H9 (cell line): ENCODE measurements at regions not wholly inside any gene's neighbourhood (a gene's known extent, or its start where the extent isn't known, plus 50 kb on each side); places are given as distances from the start of the nearest gene placed in this dataset.

Experiments
- DNase-seq: peaks from one replicate; pipeline ENCODE4 v3.0.0-alpha.2; 2017
- H2AFZ ChIP-seq: one replicate; pipeline ENCODE4 v1.6.1; 2013; ENCODE audit warnings: mild to moderate bottlenecking, low read length, control low read depth, moderate library complexity
- H2AK5ac ChIP-seq: 2 replicates; pipeline ENCODE4 v1.6.1; 2013; ENCODE audit warnings: low read length, control low read depth, mixed read lengths; ENCODE audit not compliant: insufficient read length
- H2BK120ac ChIP-seq: one replicate; pipeline ENCODE4 v1.6.1; 2013; ENCODE audit warnings: low read depth, mild to moderate bottlenecking, low read length, control low read depth, inconsistent platforms; ENCODE audit not compliant: poor library complexity, severe bottlenecking
- H2BK12ac ChIP-seq: 2 replicates; pipeline ENCODE4 v1.6.1; 2013; ENCODE audit warnings: low read length, control low read depth, mixed read lengths, low read depth; ENCODE audit not compliant: insufficient read length
- H2BK15ac ChIP-seq: 2 replicates; pipeline ENCODE4 v1.6.1; 2013; ENCODE audit warnings: low read depth, low read length, control low read depth
- H2BK20ac ChIP-seq: one replicate; pipeline ENCODE4 v1.6.1; 2013; ENCODE audit warnings: low read depth, mild to moderate bottlenecking, low read length, control low read depth, inconsistent platforms; ENCODE audit not compliant: poor library complexity, severe bottlenecking
- H2BK5ac ChIP-seq: 2 replicates; pipeline ENCODE4 v1.6.1; 2013; ENCODE audit warnings: low read length, control low read depth, mixed read lengths; ENCODE audit not compliant: insufficient read length
- H3K14ac ChIP-seq: 2 replicates; pipeline ENCODE4 v1.6.1; 2013; ENCODE audit warnings: low read length, control low read depth; ENCODE audit not compliant: insufficient read depth
- H3K18ac ChIP-seq: 2 replicates; pipeline ENCODE4 v1.6.1; 2013; ENCODE audit warnings: low read depth, mild to moderate bottlenecking, mixed read lengths, low read length, control low read depth; ENCODE audit not compliant: insufficient read length
- H3K23ac ChIP-seq: 2 replicates; pipeline ENCODE4 v1.6.1; 2013; ENCODE audit warnings: low read length, control low read depth, mixed read lengths, low read depth; ENCODE audit not compliant: insufficient read length
- H3K23me2 ChIP-seq: 2 replicates; pipeline ENCODE4 v1.6.1; 2013; ENCODE audit warnings: low read depth, mild to moderate bottlenecking, mixed read lengths, low read length, control low read depth; ENCODE audit not compliant: insufficient read length, poor library complexity, severe bottlenecking
- H3K27ac ChIP-seq: 2 replicates; pipeline ENCODE4 v1.5.1; 2013; ENCODE audit warnings: low read length, control low read depth, mixed read lengths, low read depth; ENCODE audit not compliant: insufficient read length
- H3K27me3 ChIP-seq: 2 replicates; pipeline ENCODE4 v1.6.1; 2013; ENCODE audit warnings: low read length, control low read depth, inconsistent platforms; ENCODE audit not compliant: insufficient read depth
- H3K4ac ChIP-seq: 2 replicates; pipeline ENCODE4 v1.6.1; 2013; ENCODE audit warnings: low read depth, mild to moderate bottlenecking, control low read depth, inconsistent platforms, low read length, moderate library complexity
- H3K4me1 ChIP-seq: 2 replicates; pipeline ENCODE4 v1.6.1; 2013; ENCODE audit warnings: low read length, control low read depth, inconsistent platforms; ENCODE audit not compliant: insufficient read depth
- H3K4me2 ChIP-seq: 2 replicates; pipeline ENCODE4 v1.6.1; 2013; ENCODE audit warnings: low read length, control low read depth, mixed read lengths; ENCODE audit not compliant: insufficient read length, insufficient read depth
- H3K56ac ChIP-seq: 2 replicates; pipeline ENCODE4 v1.6.1; 2013; ENCODE audit warnings: low read depth, mild to moderate bottlenecking, mixed read lengths, low read length, control low read depth; ENCODE audit not compliant: insufficient read length
- H3K79me1 ChIP-seq: 2 replicates; pipeline ENCODE4 v1.6.1; 2013; ENCODE audit warnings: low read depth, mild to moderate bottlenecking, moderate library complexity, low read length, control low read depth, inconsistent platforms; ENCODE audit not compliant: insufficient read depth, poor library complexity, severe bottlenecking
- H3K79me2 ChIP-seq: 2 replicates; pipeline ENCODE4 v1.6.1; 2013; ENCODE audit warnings: low read length, control low read depth, inconsistent platforms; ENCODE audit not compliant: insufficient read depth
- H3K9ac ChIP-seq: 2 replicates; pipeline ENCODE4 v1.6.1; 2013; ENCODE audit warnings: low read length, control low read depth, mixed read lengths; ENCODE audit not compliant: insufficient read length; ENCODE audit errors: extremely low read depth
- H3K9me3 ChIP-seq: one replicate; pipeline ENCODE4 v1.6.1; 2013; ENCODE audit warnings: low read depth, low read length, inconsistent platforms; ENCODE audit not compliant: control insufficient read depth
- H3T11ph ChIP-seq: one replicate; pipeline ENCODE4 v1.6.1; 2013; ENCODE audit warnings: mild to moderate bottlenecking, low read length, control low read depth, inconsistent platforms
- H4K20me1 ChIP-seq: one replicate; pipeline ENCODE4 v1.6.1; 2013; ENCODE audit not compliant: control insufficient read depth, insufficient read length, insufficient read depth
- H4K5ac ChIP-seq: 2 replicates; pipeline ENCODE4 v1.6.1; 2013; ENCODE audit warnings: low read depth, mild to moderate bottlenecking, mixed read lengths, low read length, control low read depth; ENCODE audit not compliant: insufficient read length
- H4K8ac ChIP-seq: replicated peaks from 2 replicates; pipeline ENCODE4 v1.6.1; 2013; ENCODE audit warnings: low read length, control low read depth, mixed read lengths, low read depth; ENCODE audit not compliant: insufficient read length
- H4K91ac ChIP-seq: 2 replicates; pipeline ENCODE4 v1.6.1; 2013; ENCODE audit warnings: low read depth, mild to moderate bottlenecking, moderate library complexity, mixed read lengths, low read length, control low read depth; ENCODE audit not compliant: insufficient read length
- H3K27ac Mint-ChIP-seq, 3 experiments: 2 replicates in 2 of 3; 3 replicates in 1 of 3; pipeline ENCODE4 v1.8.0; 2020 to 2021; ENCODE audit warnings: mixed read lengths in 3 of 3, mild to moderate bottlenecking in 1 of 3, moderate library complexity in 1 of 3
- H3K27me3 Mint-ChIP-seq: 2 replicates; pipeline ENCODE4 v1.8.0; 2021; ENCODE audit warnings: low read depth, mild to moderate bottlenecking, moderate library complexity, mixed read lengths
- H3K36me3 Mint-ChIP-seq, 3 experiments: 2 replicates in 2 of 3; 3 replicates in 1 of 3; pipeline ENCODE4 v1.8.0; 2020 to 2021; ENCODE audit warnings: low read depth in 3 of 3, mixed read lengths in 3 of 3; ENCODE audit not compliant: insufficient read depth in 1 of 3
- H3K4me1 Mint-ChIP-seq, 2 experiments: 2 replicates each; pipeline ENCODE4 v1.8.0; 2020; ENCODE audit warnings: mixed read lengths in 2 of 2
- H3K4me3 Mint-ChIP-seq, 2 experiments: 2 replicates in 1 of 2; 3 replicates in 1 of 2; pipeline ENCODE4 v1.8.0; 2020 to 2021; ENCODE audit warnings: mild to moderate bottlenecking in 2 of 2, mixed read lengths in 2 of 2, moderate library complexity in 1 of 2
- H3K9me3 Mint-ChIP-seq, 2 experiments: 2 replicates in 1 of 2; 3 replicates in 1 of 2; pipeline ENCODE4 v1.8.0; 2020; ENCODE audit warnings: mild to moderate bottlenecking in 2 of 2, mixed read lengths in 2 of 2, moderate library complexity in 1 of 2
- CTCF ChIP-seq: fragments of 200-600 bp; sonication (generic); conservative IDR thresholded peaks from 3 replicates; pipeline ENCODE4 v1.8.0; 2021; ENCODE audit warnings: antibody characterized with exemption, mild to moderate bottlenecking
- WGBS: extraction: QIAGEN DNeasy Blood & Tissue Kit; methylation state at CpG from one replicate; pipeline ENCODE4 v1.1.7; 2013; ENCODE audit warnings: missing lambda C conversion rate, low lambda C conversion rate, mixed read lengths; ENCODE audit not compliant: insufficient read length; ENCODE audit errors: extremely low coverage; 5-methylcytosine and 5-hydroxymethylcytosine counted together

DNA sequence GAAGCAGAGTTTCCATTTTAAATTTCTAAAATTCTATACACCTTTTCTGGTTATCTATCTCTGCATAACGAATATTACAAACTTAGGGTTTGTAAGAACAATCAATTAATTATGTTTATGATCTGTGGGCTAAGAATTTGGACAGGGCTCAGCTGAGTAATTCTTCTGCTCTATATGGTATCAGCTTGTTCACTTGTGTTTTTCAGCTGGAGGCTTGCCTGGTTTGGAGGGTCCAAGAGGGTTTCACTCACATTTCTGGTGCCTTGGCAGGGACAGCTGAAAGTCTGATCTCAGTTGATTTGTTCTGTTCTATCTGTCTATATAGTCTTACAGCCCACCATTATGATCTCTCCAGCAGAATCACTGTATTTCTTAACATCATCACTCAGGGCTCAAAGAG lies 57.8 kb upstream of the ADGRA3 start:
- H2BK120ac ChIP-seq: no peak overlapping the region
- no peak overlapping the region for H3K27ac ChIP-seq
- H3K4me2 ChIP-seq: no peak overlapping the region
- H3T11ph ChIP-seq: no peak overlapping the region
- peaks cover 5 to 16% of the 10 kb centered on the region in 2 experiments; a peak in 3 of 4 replicates for H3K4me1 Mint-ChIP-seq
- H4K91ac ChIP-seq: no peak overlapping the region
- H3K36me3 Mint-ChIP-seq: peaks cover 0 to 5% (median 2%) of the 10 kb centered on the region in 3 experiments; a peak in 1 of 7 replicates
- TF ChIP-seq CTCF: no peak
- no peak overlapping the region for H3K4me3 Mint-ChIP-seq
- no peak overlapping the region for H3K56ac ChIP-seq
- no peak overlapping the region for H2AK5ac ChIP-seq
- H3K27ac Mint-ChIP-seq: no peak overlapping the region
- no peaks in the 10 kb centered on the region for H3K79me2 ChIP-seq
- H3K4me1 ChIP-seq: no peaks in the 10 kb centered on the region
- H4K20me1 ChIP-seq: no peaks in the 10 kb centered on the region
- H2AFZ ChIP-seq: no peak overlapping the region
- H4K8ac ChIP-seq: no peak overlapping the region
- H2BK15ac ChIP-seq: no peak overlapping the region
- no peaks in the 10 kb centered on the region for H3K27me3 ChIP-seq
- H3K79me1 ChIP-seq: no peaks in the 10 kb centered on the region
- H2BK12ac ChIP-seq: no peak overlapping the region
- H3K9me3 ChIP-seq: no peaks in the 10 kb centered on the region
- H2BK20ac ChIP-seq: no peak overlapping the region
- no peak overlapping the region for H2BK5ac ChIP-seq
- DNase-seq: no peak
- H4K5ac ChIP-seq: no peak overlapping the region
- H3K14ac ChIP-seq: no peak overlapping the region
- H3K27me3 Mint-ChIP-seq: no peaks in the 10 kb centered on the region
- no peak overlapping the region for H3K9ac ChIP-seq
- WGBS: no CpG with 5 or more reads among the region's 1 CpG
- no peaks in the 10 kb centered on the region for H3K23me2 ChIP-seq
- H3K4ac ChIP-seq: no peak overlapping the region
- peaks cover 3 to 4% of the 10 kb centered on the region in 2 experiments; a peak in 2 of 5 replicates for H3K9me3 Mint-ChIP-seq
- no peak overlapping the region for H3K18ac ChIP-seq
- H3K23ac ChIP-seq: no peak overlapping the region
